ENCODE measurements at regions not wholly inside any gene's neighbourhood (a gene's known extent, or its start where the extent isn't known, plus 50 kb on each side); places are given as distances from the start of the nearest gene placed in this dataset.

DNA sequence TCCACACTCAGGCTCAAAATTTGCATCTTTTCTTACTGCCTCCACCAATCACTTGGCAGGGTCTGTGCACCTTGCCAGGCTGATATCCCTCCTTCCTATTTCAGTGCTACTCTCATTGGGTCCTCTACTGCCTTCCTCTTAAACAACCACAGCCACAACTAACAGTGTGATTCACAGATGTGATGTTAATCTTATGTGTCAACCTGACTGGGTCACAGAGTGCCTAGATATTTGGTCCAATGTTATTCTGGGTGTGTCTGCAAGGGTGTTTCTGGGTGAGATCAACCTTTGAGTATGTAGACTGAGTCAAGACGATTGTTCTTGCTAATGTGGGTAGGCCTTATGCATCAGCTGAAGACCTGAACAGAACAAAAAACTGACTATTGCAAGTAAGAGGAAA is 51.3 kb upstream of the IRX6 start:
- no peak for TF ChIP-seq POLR2A (IDR thresholded peaks at IDR 0.05)
- TF ChIP-seq, protein P1, sequence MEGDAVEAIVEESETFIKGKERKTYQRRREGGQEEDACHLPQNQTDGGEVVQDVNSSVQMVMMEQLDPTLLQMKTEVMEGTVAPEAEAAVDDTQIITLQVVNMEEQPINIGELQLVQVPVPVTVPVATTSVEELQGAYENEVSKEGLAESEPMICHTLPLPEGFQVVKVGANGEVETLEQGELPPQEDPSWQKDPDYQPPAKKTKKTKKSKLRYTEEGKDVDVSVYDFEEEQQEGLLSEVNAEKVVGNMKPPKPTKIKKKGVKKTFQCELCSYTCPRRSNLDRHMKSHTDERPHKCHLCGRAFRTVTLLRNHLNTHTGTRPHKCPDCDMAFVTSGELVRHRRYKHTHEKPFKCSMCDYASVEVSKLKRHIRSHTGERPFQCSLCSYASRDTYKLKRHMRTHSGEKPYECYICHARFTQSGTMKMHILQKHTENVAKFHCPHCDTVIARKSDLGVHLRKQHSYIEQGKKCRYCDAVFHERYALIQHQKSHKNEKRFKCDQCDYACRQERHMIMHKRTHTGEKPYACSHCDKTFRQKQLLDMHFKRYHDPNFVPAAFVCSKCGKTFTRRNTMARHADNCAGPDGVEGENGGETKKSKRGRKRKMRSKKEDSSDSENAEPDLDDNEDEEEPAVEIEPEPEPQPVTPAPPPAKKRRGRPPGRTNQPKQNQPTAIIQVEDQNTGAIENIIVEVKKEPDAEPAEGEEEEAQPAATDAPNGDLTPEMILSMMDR (IDR thresholded peaks at IDR 0.05) = no peak
- Histone ChIP-seq H3K9me3 (no peaks in the 10 kb centered on the region), H3K4me3 (no peak overlapping the region), H3K4me1 (no peaks in the 10 kb centered on the region), H3K27me3 (no peaks in the 10 kb centered on the region), H3K27ac (no peak overlapping the region), H3K36me3 (no peaks in the 10 kb centered on the region)
- 30% methylated on average over 1 of the region's 1 CpG for WGBS (ENCODE audit: insufficient coverage, low coverage, low lambda C conversion rate, missing lambda C conversion rate)
- no peak for ATAC-seq
- intact Hi-C loops (cut with DNase I) = no loop called here
- DNase-seq = no peak

DNA sequence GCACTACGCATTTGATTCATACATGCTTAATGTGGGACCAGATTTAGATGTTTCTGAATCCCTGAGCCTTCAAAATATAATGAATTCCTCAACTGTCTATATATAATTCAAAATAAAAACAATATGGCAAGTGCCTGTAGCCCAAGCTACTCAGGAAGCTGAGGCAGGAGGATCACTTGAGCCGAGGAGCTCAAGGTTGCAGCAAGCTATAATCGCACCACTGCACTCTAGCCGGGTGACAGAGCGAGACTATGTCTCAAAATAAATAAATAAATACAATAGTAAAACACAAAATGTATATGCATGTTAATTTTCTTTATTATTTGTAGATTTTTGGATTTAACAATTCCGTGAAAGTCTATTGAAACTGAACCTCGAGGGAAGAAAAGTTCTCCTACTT is 50.6 kb upstream of the IRX6 start:
- H3K27me3 ChIP-seq = no peaks in the 10 kb centered on the region
- DNase-seq = no peak
- WGBS (ENCODE audit: insufficient coverage, low coverage, low lambda C conversion rate, missing lambda C conversion rate) = 82% methylated on average over 7 of the region's 7 CpGs
- ATAC-seq = no peak
- H3K36me3 ChIP-seq = no peaks in the 10 kb centered on the region
- TF ChIP-seq, protein P1 (IDR thresholded peaks at IDR 0.05) = no peak
- H3K4me1 ChIP-seq = no peaks in the 10 kb centered on the region
- H3K4me3 ChIP-seq = no peak overlapping the region
- intact Hi-C loops (cut with DNase I) = no loop called here
- H3K27ac ChIP-seq = no peak overlapping the region
- H3K9me3 ChIP-seq = no peaks in the 10 kb centered on the region

DNA sequence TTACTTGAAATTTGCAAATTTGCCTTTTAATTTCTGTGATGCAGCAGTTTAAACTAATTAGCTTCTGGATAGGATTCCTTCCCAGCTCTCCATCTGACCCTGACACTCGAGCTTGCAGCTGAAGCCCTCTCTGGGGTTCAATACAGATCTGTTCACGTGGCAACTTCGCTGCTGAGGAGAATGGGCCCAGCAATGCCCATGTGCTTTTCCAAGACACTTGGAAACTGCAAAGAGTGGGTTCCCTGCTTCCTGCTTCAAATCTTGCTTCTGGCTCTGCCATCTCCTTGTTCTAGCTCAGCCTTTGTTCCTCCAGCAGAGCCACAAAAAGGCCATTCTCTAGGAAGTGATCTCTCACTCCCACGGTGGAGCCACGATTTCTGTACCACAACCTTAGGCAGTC is 50.0 kb upstream of the IRX6 start:
- no peaks in the 10 kb centered on the region for H3K27me3 ChIP-seq
- H3K36me3 ChIP-seq = no peaks in the 10 kb centered on the region
- H3K9me3 ChIP-seq = no peaks in the 10 kb centered on the region
- intact Hi-C loops (cut with DNase I) = no loop called here
- no peaks in the 10 kb centered on the region for H3K4me1 ChIP-seq
- DNase-seq (no peak), ATAC-seq (no peak)
- H3K27ac ChIP-seq = no peak overlapping the region
- 78% methylated on average over 5 of the region's 5 CpGs for WGBS (ENCODE audit: insufficient coverage, low coverage, low lambda C conversion rate, missing lambda C conversion rate)
- TF ChIP-seq, protein P1 (IDR thresholded peaks at IDR 0.05) = no peak
- no peak for TF ChIP-seq POLR2A (IDR thresholded peaks at IDR 0.05)
- H3K4me3 ChIP-seq = no peak overlapping the region
